GM18519 (cell line): ENCODE measurements at regions not wholly inside any gene's neighbourhood (a gene's known extent, or its start where the extent isn't known, plus 50 kb on each side); places are given as distances from the start of the nearest gene placed in this dataset.
"Not testable (repeated sequence)": the region's sequence is repeated elsewhere in the genome, so short reads cannot be mapped to it uniquely, and the experiment has no call there.

Experiments
- ATAC-seq: cut with Tn5 transposase; IDR thresholded peaks from one replicate; pipeline ENCODE4 v1.9.1; 2021; ENCODE audit warnings: mild to moderate bottlenecking, moderate library complexity; ENCODE audit not compliant: unreplicated experiment, low FRiP score

DNA sequence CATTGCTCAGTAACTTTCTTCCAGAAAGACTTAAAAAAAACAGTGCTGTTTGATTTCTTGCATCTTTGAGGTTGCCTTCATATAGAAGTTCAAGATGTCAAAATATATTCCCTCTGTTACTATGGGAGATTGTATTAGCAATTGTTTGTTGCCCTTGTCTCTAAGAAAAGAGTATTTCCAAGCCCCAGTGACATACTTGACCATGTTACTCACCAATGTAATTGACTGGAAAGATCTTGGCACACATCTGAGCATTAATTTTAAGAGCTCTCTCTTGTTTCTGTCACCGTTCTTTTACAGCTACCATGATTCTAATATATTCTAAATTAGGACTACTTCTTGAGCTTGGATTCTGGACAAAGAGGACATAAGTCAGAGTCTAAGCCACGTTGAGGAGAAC is 902.7 kb upstream of the EPHA5 start:
- ATAC-seq, result no peak

DNA sequence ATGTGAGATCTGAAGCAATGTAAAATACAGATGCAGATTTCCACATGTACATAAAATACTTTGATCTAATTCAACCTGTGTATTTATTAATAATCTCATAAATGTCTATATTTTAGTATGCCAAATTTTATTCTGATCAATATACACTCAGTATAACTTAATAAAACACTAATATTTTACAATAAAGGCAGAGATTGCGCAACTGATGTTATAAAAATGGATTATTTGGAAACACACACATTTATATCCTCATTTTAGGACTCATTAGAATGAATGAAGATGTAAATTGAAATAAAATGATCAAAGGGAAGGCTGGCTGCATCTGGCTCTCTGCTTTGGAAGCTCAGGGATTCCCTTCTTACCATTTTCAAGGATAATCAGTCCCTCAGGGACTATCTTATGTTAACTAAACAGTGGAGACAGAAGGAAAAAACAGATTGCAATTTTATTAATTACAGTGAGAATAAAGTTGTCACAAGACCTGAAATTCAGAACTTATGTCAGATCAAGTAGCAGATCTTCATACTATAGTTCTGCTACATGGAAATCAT is 900.9 kb upstream of the EPHA5 start:
- no peak for ATAC-seq

DNA sequence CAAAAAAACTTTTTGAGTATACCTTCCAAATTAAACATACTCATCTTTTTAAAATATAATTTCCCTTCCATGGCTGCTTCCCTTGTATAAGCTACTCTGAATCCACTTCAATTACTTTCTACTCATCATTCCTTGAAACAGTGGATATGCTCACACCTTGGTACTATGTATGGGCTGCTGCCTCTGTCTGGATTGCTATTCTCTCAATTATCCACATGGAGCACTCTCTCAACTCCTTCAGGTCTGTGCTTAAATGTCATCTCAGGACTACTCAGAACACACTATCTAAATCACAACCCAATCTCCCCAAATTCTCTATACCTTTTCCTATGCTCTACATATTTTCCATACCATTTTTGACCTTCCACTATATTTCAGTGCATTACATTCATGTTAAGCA is 898.9 kb upstream of the EPHA5 start:
- ATAC-seq, result no peak

DNA sequence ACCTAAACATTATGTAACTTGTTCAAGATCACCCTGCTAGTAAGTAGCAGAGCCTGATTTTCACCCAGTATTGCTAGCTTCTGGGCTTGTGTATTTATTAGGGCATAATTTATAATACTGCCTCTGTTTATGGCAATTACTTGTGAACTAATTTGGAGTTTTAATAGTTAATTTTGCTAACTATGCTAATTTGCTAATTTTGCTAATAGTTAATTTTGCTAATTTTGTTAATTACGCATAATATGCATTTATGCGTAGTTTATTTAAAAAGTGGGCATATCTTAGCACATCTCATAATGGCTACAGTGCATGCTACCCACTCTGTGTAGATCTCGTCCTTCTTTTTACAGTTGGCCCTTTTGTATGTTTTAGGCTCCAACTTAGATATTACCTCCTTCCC is 898.1 kb upstream of the EPHA5 start:
- no peak for ATAC-seq

DNA sequence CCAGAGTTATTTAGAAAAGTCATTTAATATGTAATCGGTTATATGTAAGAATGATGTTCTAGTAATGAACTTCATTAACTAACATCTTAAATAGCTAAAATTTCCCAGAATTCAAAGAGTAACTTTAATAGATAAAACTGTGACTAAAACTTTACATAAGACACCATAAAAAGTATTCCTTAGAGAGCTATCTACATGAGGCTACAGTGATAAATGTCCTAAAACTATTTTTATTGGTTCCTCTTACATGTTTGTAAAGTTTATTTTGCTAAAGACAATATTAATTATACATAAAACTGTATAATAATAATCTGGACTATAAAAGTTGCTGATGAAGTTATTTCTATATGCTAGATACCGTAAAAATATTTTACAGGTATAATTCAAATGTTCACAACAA is 897.7 kb upstream of the EPHA5 start:
- ATAC-seq, result no peak

DNA sequence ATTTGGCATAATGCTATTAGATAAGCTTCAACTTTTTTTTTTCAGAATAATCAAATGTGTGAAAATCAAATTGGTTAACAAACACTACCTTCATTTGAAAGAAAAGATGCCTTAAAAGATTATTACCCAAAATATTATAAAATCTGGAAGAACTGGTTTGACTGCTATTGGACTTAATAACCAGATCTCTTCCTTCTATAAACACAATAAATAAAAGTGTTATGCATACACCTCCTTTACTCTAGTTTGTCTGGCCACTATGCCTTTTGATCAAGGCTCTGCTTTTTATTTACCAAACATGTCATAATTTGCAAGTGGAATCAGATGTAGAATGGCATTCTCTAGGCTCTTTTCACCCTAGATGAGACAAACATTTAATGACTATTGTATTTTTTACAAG is 897.3 kb upstream of the EPHA5 start:
- ATAC-seq, result no peak

DNA sequence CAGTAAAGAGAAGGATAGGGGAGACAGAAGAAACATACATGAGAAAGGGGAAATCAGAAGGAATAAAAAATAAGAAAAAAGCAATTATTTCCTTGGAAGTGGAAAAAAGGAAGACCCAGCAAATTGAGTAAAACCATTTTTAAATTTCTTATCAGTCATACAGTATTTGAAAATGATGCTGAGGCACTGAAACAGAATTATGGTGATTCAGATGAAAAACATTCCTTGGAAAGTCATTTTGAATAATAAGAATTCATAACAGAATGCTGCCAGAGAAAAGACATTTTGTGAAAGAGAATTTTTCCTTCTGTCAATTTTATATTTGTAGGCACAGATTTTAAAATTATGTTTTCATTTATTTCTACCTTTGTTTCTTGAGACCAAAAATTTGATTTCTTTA is 895.5 kb upstream of the EPHA5 start:
- no peak for ATAC-seq

DNA sequence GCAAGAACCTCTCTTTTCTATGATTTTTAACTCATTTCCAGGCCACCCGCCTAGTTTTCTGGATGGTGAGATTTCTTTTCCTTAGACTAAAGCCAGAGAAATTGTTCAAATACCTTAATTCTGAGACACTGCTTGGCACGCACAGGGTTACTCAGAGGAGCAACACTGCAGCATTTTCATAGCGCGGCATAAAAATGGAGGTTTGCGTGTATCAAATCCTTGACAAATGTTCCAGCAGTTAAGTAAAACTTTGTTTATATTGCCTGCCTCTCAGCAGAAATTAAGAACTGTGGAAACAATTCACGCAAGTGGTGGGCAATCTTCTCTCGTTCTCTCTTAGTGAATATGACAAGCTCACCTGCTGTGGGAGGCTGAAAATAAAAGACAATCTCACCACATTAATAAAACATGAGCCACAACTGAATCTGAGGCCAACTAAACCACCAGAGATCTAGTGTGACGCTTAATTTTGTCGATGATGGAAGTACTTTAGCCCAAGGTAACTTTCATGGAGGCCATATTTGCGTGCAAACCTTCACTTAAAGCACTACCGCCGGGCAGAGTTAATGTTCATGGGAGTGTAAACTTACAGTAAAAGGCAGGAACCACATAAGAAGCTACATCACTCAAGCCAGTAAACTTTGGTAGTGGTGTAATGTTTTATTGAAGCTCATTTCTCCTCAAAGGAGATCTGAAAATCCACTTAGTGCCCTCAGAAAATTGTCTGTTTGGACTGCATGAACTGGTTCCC is 894.8 kb upstream of the EPHA5 start:
- no peak for ATAC-seq

DNA sequence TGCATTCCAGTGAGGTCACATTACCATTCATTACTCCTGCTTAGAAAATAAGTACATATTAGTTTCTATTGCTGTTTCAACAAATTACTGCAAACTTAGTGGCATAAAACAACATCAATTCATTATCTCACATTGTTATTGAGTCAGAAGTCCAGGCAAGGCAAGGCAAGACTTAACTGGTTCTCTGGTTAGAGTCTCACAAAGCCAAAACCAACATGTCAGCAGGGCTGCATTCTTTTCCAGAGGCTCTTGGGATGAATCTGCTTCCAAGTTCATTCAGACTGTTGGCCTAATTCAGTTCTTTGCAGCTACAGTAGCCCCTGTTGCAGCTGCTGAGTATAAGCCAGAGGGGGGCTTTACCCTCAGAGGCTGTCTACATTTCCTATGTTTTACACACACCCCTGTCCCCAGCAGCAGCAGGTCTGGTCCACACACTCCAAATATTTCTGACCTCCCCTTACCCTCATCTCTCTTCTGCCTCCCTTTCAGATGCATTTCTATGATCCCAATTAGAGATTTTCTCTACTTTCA is 892.1 kb upstream of the EPHA5 start:
- ATAC-seq, result no peak

DNA sequence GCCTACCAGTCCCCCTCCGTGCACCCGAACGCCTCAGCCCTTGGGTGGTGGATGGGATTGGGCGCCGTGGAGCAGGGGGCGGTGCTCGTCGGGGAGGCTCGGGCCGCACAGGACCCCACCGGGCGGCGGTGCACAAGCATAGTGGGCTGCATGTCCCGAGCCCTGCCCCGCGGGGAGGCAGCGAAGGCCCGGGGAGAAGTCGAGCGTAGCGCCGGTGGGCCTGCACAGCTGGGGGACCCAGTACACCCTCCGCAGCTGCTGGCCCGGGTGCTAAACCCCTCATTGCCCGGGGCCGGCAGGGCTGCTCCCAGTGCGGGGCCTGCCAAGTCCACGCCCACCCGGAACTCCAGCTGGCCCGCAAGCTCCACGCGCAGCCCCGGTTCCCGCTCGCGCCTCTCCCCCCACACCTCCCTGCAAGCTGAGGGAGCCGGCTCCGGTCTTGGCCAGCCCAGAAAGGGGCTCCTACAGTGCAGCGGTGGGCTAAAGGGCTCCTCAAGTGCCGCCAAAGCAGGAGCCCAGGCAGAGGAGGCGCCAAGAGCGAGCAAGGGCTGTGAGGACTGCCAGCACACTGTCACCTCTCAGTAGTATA is 891.3 kb upstream of the EPHA5 start:
- ATAC-seq, result not testable (repeated sequence)

DNA sequence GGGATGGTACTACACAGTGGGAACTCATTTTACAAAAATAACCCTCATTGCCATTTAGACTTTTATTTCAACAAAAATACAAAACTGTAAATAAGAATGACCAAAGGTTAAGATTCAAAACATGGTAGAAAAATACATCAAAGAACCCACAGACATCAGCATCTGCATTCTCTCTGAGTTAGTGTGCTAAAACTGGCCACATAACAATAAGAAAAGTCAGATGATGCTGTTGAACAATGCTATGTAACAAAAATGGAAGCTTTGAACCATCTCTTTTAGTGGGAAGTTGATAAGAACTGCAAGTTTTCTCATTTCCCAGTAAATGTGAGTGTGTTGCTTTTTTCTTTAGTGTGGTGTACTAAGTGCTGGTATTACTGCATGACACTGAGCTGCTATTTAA is 888.4 kb upstream of the EPHA5 start:
- no peak for ATAC-seq

DNA sequence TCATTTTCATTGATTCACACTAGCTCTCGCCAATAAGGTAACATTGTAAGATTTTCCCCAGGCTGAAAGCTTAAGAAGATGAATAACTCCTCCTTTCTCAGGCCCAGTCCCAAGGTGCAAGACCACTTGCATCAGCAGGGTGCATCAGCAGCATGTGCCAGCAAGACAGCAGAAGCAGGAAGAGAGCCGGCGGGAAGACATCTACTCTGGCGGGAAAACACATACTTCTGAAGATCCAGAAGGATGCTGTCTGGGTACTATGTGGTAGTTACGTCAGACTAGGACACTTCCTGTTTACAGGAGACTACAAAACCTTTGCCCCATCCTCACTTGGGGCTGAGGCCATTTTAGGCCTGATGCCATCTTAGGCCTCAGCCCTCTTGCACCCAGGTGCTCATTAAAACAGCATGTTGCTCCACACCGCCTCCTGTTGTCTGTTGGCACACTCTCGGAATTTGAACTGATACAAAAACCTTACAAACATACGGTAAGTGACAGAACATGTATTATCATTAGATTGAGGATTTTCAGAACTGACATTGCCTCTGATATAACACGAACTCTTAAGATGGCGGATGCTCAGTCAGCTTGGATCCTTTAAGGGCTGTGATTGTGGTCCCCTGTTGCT is 886.5 kb upstream of the EPHA5 start:
- ATAC-seq, result no peak

DNA sequence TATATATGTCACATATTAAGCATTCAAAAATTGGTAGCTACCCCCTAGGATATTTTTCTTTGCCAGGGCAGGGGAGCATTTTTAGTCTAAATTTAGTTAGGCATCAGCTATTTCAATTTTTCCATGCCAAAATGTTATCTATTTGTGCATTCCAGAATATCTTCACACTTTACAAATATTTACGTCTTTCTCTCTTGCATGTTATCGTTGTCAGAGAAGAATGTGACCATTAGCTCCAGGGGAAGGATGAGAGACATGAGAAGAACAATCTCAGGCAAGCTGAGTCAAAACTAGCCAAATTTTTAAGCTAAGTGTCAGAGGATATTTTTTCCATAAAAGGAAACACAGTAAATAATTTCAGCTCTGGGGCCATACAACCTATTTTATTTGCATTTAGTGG is 885.0 kb upstream of the EPHA5 start:
- no peak for ATAC-seq

DNA sequence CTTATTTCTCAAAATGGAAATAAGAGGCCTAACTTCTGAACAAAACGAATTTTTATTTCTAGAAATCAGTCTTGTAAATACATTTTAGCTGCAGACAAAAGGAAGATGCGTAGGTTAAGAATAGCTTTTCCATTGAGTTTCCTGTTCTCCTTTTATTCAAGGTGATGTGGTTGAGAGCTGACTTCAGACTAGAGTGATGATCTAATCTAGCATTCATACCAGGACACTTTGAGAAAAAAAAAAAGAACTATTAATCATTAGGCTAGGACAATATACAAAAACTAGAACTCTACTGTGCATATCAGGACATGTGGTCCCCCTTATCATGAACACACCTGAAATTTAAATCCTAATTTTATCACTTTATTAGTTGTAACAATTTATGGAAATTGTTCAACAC is 884.5 kb upstream of the EPHA5 start:
- ATAC-seq, result no peak

DNA sequence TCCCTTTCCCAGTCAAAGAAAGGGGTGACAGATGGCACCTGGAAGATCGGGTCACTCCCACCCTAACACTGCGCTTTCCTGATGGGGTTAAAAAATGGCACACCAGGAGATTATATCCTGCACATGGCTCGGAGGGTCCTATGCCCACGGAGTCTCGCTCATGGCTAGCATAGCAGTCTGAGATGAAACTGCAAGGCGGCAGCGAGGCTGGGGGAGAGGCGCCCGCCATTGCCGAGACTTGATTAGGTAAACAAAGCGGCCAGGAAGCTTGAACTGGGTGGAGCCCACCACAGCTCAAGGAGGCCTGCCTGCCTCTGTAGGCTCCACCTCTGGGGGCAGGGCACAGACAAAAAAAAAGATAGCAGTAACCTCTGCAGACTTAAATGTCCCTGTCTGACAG is 875.0 kb upstream of the EPHA5 start:
- ATAC-seq, result not testable (repeated sequence)

DNA sequence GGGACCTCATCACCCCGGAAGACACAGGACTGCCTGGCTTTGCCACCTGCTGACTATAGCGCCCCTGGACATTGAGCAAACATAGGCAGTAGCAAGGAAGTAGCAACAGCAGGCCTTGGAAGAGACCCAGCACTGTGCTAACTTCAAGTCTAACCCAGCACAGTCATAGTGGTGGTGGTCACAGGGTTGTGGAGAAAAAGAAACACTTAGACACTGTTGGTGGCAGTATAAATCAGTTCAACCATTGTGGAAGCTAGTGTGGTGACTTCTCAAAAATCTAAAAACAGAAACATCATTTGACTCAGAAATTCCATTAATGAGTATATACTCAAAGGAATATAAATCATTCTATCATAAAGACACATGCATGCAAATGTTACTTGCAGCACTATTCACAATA is 874.0 kb upstream of the EPHA5 start:
- no peak for ATAC-seq

DNA sequence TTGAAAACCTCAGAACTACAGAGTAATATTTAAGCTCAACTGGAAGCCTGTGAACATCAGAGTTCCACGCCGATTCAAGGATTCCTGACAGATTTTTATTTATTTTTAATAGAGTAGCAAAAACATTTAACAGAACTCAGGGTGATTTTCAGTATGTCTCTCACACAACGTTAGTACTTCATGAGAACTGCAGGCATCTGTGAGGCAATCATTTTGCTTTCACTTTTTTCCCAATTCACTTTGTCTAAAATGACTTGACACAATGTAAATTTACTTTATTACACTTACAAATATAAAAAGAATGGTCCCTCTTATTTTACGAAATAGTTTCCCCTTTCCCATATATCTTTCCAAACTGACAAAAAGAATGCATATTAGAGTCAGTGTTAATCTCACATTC is 869.5 kb upstream of the EPHA5 start:
- ATAC-seq, result no peak

DNA sequence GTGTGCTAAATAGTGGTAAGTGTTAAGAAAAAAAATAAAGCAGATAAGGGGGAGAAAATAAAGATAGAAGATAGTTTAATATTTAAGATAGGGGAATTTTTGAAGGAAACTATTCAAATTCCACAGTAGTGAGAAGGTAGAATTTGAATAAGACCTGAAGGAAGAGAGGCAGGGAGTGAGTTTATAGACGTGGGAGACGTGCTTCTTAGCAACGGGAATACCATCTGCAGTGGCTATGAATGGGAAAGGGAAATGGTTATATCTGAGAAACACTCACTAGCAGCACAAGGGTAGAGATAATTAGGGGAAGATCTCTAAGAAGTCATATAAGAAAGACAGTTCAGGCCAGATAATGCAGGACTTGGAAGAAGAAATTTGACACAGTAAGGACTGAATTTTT is 854.5 kb upstream of the EPHA5 start:
- ATAC-seq, result no peak

DNA sequence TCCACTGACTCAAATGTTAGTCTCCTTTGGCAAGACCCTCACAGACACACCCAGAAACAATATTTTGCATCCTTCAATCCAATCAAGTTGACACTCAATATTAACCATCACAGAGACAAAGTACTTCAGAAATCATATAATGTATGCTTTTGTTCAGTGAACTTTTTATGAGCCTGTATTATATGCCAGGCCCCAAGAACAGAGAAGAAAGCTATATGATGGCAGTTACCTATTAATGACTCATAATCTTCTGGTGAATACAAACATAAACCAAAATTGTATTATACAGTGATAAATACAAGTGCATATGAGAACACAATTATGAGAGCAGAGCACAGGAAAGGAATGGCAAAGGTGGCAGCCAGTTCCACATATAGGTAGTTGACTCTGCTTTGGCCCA is 852.0 kb upstream of the EPHA5 start:
- no peak for ATAC-seq

DNA sequence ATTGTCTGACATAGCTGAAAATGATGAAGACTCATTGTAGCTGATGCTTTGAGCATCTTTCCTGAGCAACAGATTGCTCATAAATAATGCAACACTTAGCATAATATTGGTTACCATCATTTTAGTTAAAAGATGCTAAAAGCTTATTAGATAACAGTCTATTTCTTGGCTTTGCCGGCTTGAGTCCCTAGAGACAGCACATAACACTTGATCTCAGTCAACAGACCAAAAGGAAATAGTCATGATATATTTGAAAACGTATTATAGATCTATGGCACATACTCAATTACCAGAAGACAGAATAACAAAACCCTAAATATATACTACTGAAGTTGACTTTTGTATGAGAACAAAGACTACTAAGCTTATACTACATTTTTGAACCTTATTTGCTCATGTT is 846.7 kb upstream of the EPHA5 start:
- ATAC-seq, result no peak

DNA sequence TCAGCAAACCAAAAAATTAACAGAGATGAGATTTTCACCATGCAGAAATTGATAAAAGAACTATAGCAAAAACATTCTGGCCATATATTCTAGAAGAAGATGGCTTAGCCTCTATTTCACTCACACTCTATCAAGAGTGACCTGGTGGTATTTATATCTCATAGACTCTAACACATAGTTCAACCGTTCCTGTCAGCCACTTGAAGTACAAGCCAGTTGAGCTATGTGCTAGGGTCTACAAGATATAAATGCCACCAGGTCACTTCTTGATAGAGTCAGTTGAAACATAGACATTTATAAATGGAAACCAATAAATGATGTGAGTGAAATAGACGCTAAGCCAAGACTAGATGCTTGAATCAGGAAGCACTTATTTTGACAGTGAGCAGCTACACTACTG is 836.7 kb upstream of the EPHA5 start:
- no peak for ATAC-seq

DNA sequence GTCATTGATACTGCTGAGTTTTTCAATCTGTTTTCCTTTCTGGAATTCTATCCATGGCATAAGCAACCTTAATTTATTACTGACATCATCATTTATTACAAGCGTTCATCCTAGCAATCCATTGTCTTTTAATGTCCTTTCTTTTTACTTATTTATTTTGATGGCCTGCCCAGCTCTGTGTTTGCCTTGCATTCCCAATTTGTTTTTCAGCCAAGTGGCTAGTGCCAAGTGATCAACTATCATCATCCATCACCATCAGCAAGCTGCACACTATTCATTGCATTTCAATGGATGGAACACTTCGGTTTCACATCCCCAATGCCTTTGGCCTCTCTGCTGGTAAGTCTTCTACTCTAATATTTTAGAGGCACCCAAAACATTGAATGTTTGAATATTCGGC is 831.7 kb upstream of the EPHA5 start:
- ATAC-seq, result no peak
